ENCODE measurements at regions not wholly inside any gene's neighbourhood (a gene's known extent, or its start where the extent isn't known, plus 50 kb on each side); places are given as distances from the start of the nearest gene placed in this dataset.
"Not testable (repeated sequence)": the region's sequence is repeated elsewhere in the genome, so short reads cannot be mapped to it uniquely, and the experiment has no call there.

GRCh38 chr12:45490232-45490881 lies 239.1 kb upstream of the ARID2 start:
- no peak for FAIRE-seq

GRCh38 chr12:45494279-45494678 lies 235.2 kb upstream of the ARID2 start:
- FAIRE-seq, result no peak

- FAIRE-seq, result no peak
These were observed 230.9 kb upstream of the ARID2 start for GRCh38 chr12:45498645-45499044.

GRCh38 chr12:45502481-45503128 lies 226.9 kb upstream of the ARID2 start:
- FAIRE-seq, result no peak

- FAIRE-seq, result no peak
These were observed 225.6 kb upstream of the ARID2 start for GRCh38 chr12:45503899-45504298.

- no peak for FAIRE-seq
These were observed 225.0 kb upstream of the ARID2 start for GRCh38 chr12:45504316-45505010.

GRCh38 chr12:45509187-45509586 lies 220.3 kb upstream of the ARID2 start:
- FAIRE-seq, result no peak

GRCh38 chr12:45509621-45510020 lies 219.9 kb upstream of the ARID2 start:
- no peak for FAIRE-seq

GRCh38 chr12:45517381-45517780 lies 212.1 kb upstream of the ARID2 start:
- no peak for FAIRE-seq

GRCh38 chr12:45518291-45519235 lies 210.9 kb upstream of the ARID2 start:
- FAIRE-seq, result no peak

GRCh38 chr12:45522227-45522626 lies 207.3 kb upstream of the ARID2 start:
- no peak for FAIRE-seq

- not testable (repeated sequence) for FAIRE-seq
These were observed 202.7 kb upstream of the ARID2 start for GRCh38 chr12:45526823-45527222.

GRCh38 chr12:45532113-45532512 lies 197.4 kb upstream of the ARID2 start:
- no peak for FAIRE-seq

- no peak for FAIRE-seq
These were observed 193.8 kb upstream of the ARID2 start for GRCh38 chr12:45535610-45536180.

- no peak for FAIRE-seq
These were observed 193.2 kb upstream of the ARID2 start for GRCh38 chr12:45536284-45536683.

GRCh38 chr12:45540661-45541341 lies 188.7 kb upstream of the ARID2 start:
- FAIRE-seq, result no peak

GRCh38 chr12:45543887-45544286 lies 185.6 kb upstream of the ARID2 start:
- peak; percentile 85 for FAIRE-seq

GRCh38 chr12:45546545-45546944 lies 183.0 kb upstream of the ARID2 start:
- FAIRE-seq, result no peak

- no peak for FAIRE-seq
These were observed 182.4 kb upstream of the ARID2 start for GRCh38 chr12:45547132-45547531.

GRCh38 chr12:45547822-45548221 lies 181.7 kb upstream of the ARID2 start:
- FAIRE-seq, result no peak

GRCh38 chr12:45548426-45548825 lies 181.1 kb upstream of the ARID2 start:
- no peak for FAIRE-seq

GRCh38 chr12:45549337-45549902 lies 180.1 kb upstream of the ARID2 start:
- no peak for FAIRE-seq

All from A204.1 (cell line).